ENCODE measurements at regions not wholly inside any gene's neighbourhood (a gene's known extent, or its start where the extent isn't known, plus 50 kb on each side); places are given as distances from the start of the nearest gene placed in this dataset.

- no peak for TF ChIP-seq CTCF (IDR thresholded peaks at IDR 0.05; ENCODE audit: insufficient read depth, low read length)
- TF ChIP-seq REST (IDR thresholded peaks at IDR 0.05; ENCODE audit: insufficient replicate concordance, low read depth), result no peak
- no peak for TF ChIP-seq POLR2AphosphoS5 (IDR thresholded peaks at IDR 0.05; ENCODE audit: low read depth)
Observed at GRCh38 chrX:46165866-46166265, 379.4 kb downstream of the ZNF674 start.
